Spleen (tissue), 11 donors: ENCODE measurements at regions not wholly inside any gene's neighbourhood (a gene's known extent, or its start where the extent isn't known, plus 50 kb on each side); places are given as distances from the start of the nearest gene placed in this dataset.

Experiments
- DNase-seq: peaks from one replicate; pipeline ENCODE4 v3.0.0-alpha.2; 2020
- H3K27ac ChIP-seq, 8 donors: fragments of 200-600 bp; sonication (generic) in 7 of 8; 1 replicate in 4 of 8; 2 replicates in 4 of 8; pipeline versions ENCODE4 v1.5.0 to v1.8.0; 2016 to 2021; ENCODE audit warnings: inconsistent platforms in 4 of 8, mild to moderate bottlenecking in 4 of 8, moderate library complexity in 1 of 8
- H3K27me3 ChIP-seq, 7 donors: fragments of 200-600 bp; sonication (generic) in 6 of 7; replicated peaks in 1 of 7; 1 replicate in 4 of 7; 2 replicates in 3 of 7; pipeline versions ENCODE4 v1.5.0 to v1.8.0; 2016 to 2021; ENCODE audit warnings: inconsistent platforms in 3 of 7, mild to moderate bottlenecking in 1 of 7
- H3K36me3 ChIP-seq, 6 donors: fragments of 200-600 bp; sonication (generic) in 5 of 6; 1 replicate in 4 of 6; 2 replicates in 2 of 6; pipeline versions ENCODE4 v1.5.0 to v1.8.0; 2016 to 2021; ENCODE audit warnings: inconsistent platforms in 2 of 6
- H3K4me1 ChIP-seq, 6 donors: fragments of 200-600 bp; sonication (generic) in 5 of 6; 1 replicate in 3 of 6; 2 replicates in 3 of 6; pipeline versions ENCODE4 v1.5.0 to v1.8.0; 2016 to 2021; ENCODE audit warnings: inconsistent platforms in 3 of 6
- H3K4me3 ChIP-seq, 8 donors: fragments of 200-600 bp; sonication (generic) in 7 of 8; 1 replicate in 4 of 8; 2 replicates in 4 of 8; pipeline versions ENCODE4 v1.5.0 to v1.8.0; 2016 to 2021; ENCODE audit warnings: inconsistent platforms in 4 of 8, mild to moderate bottlenecking in 4 of 8, moderate library complexity in 2 of 8
- H3K9me3 ChIP-seq, 8 donors: fragments of 200-600 bp; sonication (generic) in 7 of 8; 1 replicate in 4 of 8; 2 replicates in 4 of 8; pipeline versions ENCODE4 v1.5.0 to v1.8.0; 2016 to 2021; ENCODE audit warnings: inconsistent platforms in 4 of 8
- CTCF ChIP-seq, 11 experiments: fragments of 200-600 bp in 7 of 11; fragments of 450-650 bp in 4 of 11; sonication (generic) in 4 of 11; IDR thresholded peaks in 8 of 11; conservative IDR thresholded peaks in 3 of 11; 1 replicate in 7 of 11; 2 replicates in 4 of 11; pipeline versions ENCODE4 v1.4.0 to v1.8.0; 2016 to 2021; ENCODE audit warnings: antibody characterized with exemption in 11 of 11, inconsistent platforms in 4 of 11, mild to moderate bottlenecking in 1 of 11
- POLR2A ChIP-seq, 3 donors: fragments of 450-650 bp; IDR thresholded peaks; one replicate each; pipeline ENCODE4 v1.5.1; 2017; ENCODE audit warnings: antibody characterized with exemption in 3 of 3, mild to moderate bottlenecking in 1 of 3
- POLR2AphosphoS5 ChIP-seq, 3 donors: sonication (generic); formaldehyde crosslinking; IDR thresholded peaks; one replicate each; pipeline ENCODE4 v1.5.1; 2017; ENCODE audit warnings: antibody characterized with exemption in 3 of 3
- WGBS, 5 donors: extraction: QIAGEN DNeasy Blood & Tissue Kit in 3 of 5; methylation state at CpG; one replicate each; pipeline versions ENCODE4 v1.1.5 to v1.1.7; 2013 to 2018; 5-methylcytosine and 5-hydroxymethylcytosine counted together
- intact Hi-C: fragments of 100-400 bp; cut with DNase I; formaldehyde crosslinking; loops from one replicate; pipeline ENCODE4 v1.15.0; 2023; ENCODE audit warnings: low total_unique reads
- donor health status: healthy with polysubstance abuse.
- donor health status: DM: no; HTN: no; CAD: no; lungs with moderate emphysema.
- donor health status: DM: no; HTN: no; CAD: no.
- donor health status: Bipolar disorder and iron deficiency.
- donor health status: healthy.
- donor health status: DM: no; HTN: no; CAD: no.
- donor health status: DM: yes; HTN: yes; CAD: no.

GRCh38 chr13:73819711-73820110 lies 314.5 kb downstream of the KLF12 start:
- peaks cover 0 to 12% (median 0%) of the 10 kb centered on the region in 6 donors for H3K36me3 ChIP-seq
- no peak for DNase-seq
- no peak overlapping the region for H3K4me3 ChIP-seq
- H3K4me1 ChIP-seq, result peaks cover 0 to 8% (median 0%) of the 10 kb centered on the region in 6 donors
- intact Hi-C loops, result no loop called here
- H3K9me3 ChIP-seq, result no peaks in the 10 kb centered on the region
- no peaks in the 10 kb centered on the region for H3K27me3 ChIP-seq
- TF ChIP-seq CTCF (IDR thresholded peaks at IDR 0.05 in 8 of 11, conservative IDR thresholded peaks at IDR 0.05 in 3 of 11) (no peak), POLR2A (IDR thresholded peaks at IDR 0.05) (no peak), POLR2AphosphoS5 (IDR thresholded peaks at IDR 0.05) (no peak)
- H3K27ac ChIP-seq, result no peak overlapping the region

- Histone ChIP-seq H3K9me3 (no peaks in the 10 kb centered on the region), H3K4me3 (no peak overlapping the region), H3K36me3 (peaks cover 0 to 33% (median 12%) of the 10 kb centered on the region in 6 donors), H3K27ac (no peak overlapping the region), H3K4me1 (peaks cover 0 to 7% (median 0%) of the 10 kb centered on the region in 6 donors), H3K27me3 (no peaks in the 10 kb centered on the region)
- TF ChIP-seq POLR2A (IDR thresholded peaks at IDR 0.05) (no peak), POLR2AphosphoS5 (IDR thresholded peaks at IDR 0.05) (no peak), CTCF (IDR thresholded peaks at IDR 0.05 in 8 of 11, conservative IDR thresholded peaks at IDR 0.05 in 3 of 11) (no peak)
- intact Hi-C loops, result no loop called here
- no peak for DNase-seq
- WGBS, 5 donors, result 93 to 100% (median 97%) methylated on average over 2 of the region's 2 CpGs
Measured at GRCh38 chr13:73816702-73817101, 317.5 kb downstream of the KLF12 start.

GRCh38 chr13:73815796-73816195 lies 318.4 kb downstream of the KLF12 start:
- Histone ChIP-seq H3K9me3 (no peaks in the 10 kb centered on the region), H3K27me3 (no peaks in the 10 kb centered on the region), H3K36me3 (peaks cover 0 to 40% (median 12%) of the 10 kb centered on the region in 6 donors), H3K27ac (no peak overlapping the region), H3K4me3 (no peak overlapping the region), H3K4me1 (no peaks in the 10 kb centered on the region)
- intact Hi-C loops, result no loop called here
- TF ChIP-seq POLR2AphosphoS5 (IDR thresholded peaks at IDR 0.05) (no peak), CTCF (IDR thresholded peaks at IDR 0.05 in 8 of 11, conservative IDR thresholded peaks at IDR 0.05 in 3 of 11) (no peak), POLR2A (IDR thresholded peaks at IDR 0.05) (no peak)
- no peak for DNase-seq

- Histone ChIP-seq H3K27ac (no peak overlapping the region), H3K9me3 (no peaks in the 10 kb centered on the region), H3K4me1 (no peaks in the 10 kb centered on the region), H3K27me3 (no peaks in the 10 kb centered on the region), H3K36me3 (peaks cover 0 to 41% (median 12%) of the 10 kb centered on the region in 6 donors), H3K4me3 (no peak overlapping the region)
- WGBS, 5 donors, result 88 to 100% (median 96%) methylated on average over 1 of the region's 1 CpG
- no peak for DNase-seq
- TF ChIP-seq POLR2A (IDR thresholded peaks at IDR 0.05) (no peak), CTCF (IDR thresholded peaks at IDR 0.05 in 8 of 11, conservative IDR thresholded peaks at IDR 0.05 in 3 of 11) (no peak), POLR2AphosphoS5 (IDR thresholded peaks at IDR 0.05) (no peak)
- intact Hi-C loops, result no loop called here
Measured at GRCh38 chr13:73810647-73811046, 323.6 kb downstream of the KLF12 start.
